ENCODE measurements at regions not wholly inside any gene's neighbourhood (a gene's known extent, or its start where the extent isn't known, plus 50 kb on each side); places are given as distances from the start of the nearest gene placed in this dataset.

GRCh38 chr7:12138421-12138820 lies 72.7 kb upstream of the TMEM106B start:
- no peak for TF ChIP-seq REST (IDR thresholded peaks at IDR 0.05; ENCODE audit: borderline replicate concordance)
- no peak for TF ChIP-seq EP300 (conservative IDR thresholded peaks at IDR 0.05; ENCODE audit: poor library complexity, severe bottlenecking)
- no peak for TF ChIP-seq RAD21 (conservative IDR thresholded peaks at IDR 0.05)
- TF ChIP-seq SMC3 (conservative IDR thresholded peaks at IDR 0.05; ENCODE audit: poor library complexity): no peak
- no peaks in the 10 kb centered on the region for H3K9me3 ChIP-seq (ENCODE audit: low read length)

GRCh38 chr7:12139416-12139815 lies 71.7 kb upstream of the TMEM106B start:
- Histone ChIP-seq H3K79me2 (replicated peaks; ENCODE audit: insufficient read depth, low read length) (no peaks in the 10 kb centered on the region), H3K27ac (ENCODE audit: low read length) (no peak overlapping the region), H3K4me3 (ENCODE audit: low read length) (no peak overlapping the region), H3K9ac (ENCODE audit: low read length) (no peak overlapping the region), H3K4me2 (ENCODE audit: low read length) (no peak overlapping the region), H3K9me2 (ENCODE audit: insufficient read depth, low read length) (no peaks in the 10 kb centered on the region), H2AFZ (ENCODE audit: low read depth, low read length) (no peak overlapping the region), H3F3A (ENCODE audit: insufficient read depth, low read length, poor library complexity, severe bottlenecking) (no peaks in the 10 kb centered on the region), H3K36me3 (ENCODE audit: insufficient read depth, low read length) (no peaks in the 10 kb centered on the region), H4K20me1 (ENCODE audit: insufficient read depth) (no peaks in the 10 kb centered on the region), H3K27me3 (ENCODE audit: insufficient read depth, low read depth, low read length) (no peaks in the 10 kb centered on the region), H3K9me3 (ENCODE audit: low read length) (no peaks in the 10 kb centered on the region)
- TF ChIP-seq RAD21 (conservative IDR thresholded peaks at IDR 0.05) (no peak), SMC3 (conservative IDR thresholded peaks at IDR 0.05; ENCODE audit: poor library complexity) (no peak), CTCF (IDR thresholded peaks at IDR 0.05; ENCODE audit: poor library complexity, severe bottlenecking) (no peak), POLR2AphosphoS5 (IDR thresholded peaks at IDR 0.05) (no peak), EZH2 (IDR thresholded peaks at IDR 0.05; ENCODE audit: borderline replicate concordance, insufficient read depth, low read length, poor library complexity, severe bottlenecking) (no peak), EP300 (conservative IDR thresholded peaks at IDR 0.05; ENCODE audit: poor library complexity, severe bottlenecking) (no peak), TAF1 (IDR thresholded peaks at IDR 0.05; ENCODE audit: low read depth) (no peak), REST (IDR thresholded peaks at IDR 0.05; ENCODE audit: borderline replicate concordance) (no peak), MXI1 (conservative IDR thresholded peaks at IDR 0.05; ENCODE audit: poor library complexity, severe bottlenecking) (no peak)

More at GRCh38 chr7:12138421-12138820, 72.7 kb upstream of the TMEM106B start:
- H3K79me2 ChIP-seq (replicated peaks; ENCODE audit: insufficient read depth, low read length): no peaks in the 10 kb centered on the region
- H3F3A ChIP-seq (ENCODE audit: insufficient read depth, low read length, poor library complexity, severe bottlenecking): no peaks in the 10 kb centered on the region
- no peaks in the 10 kb centered on the region for H4K20me1 ChIP-seq (ENCODE audit: insufficient read depth)
- H3K27ac ChIP-seq (ENCODE audit: low read length): no peak overlapping the region
- no peak overlapping the region for H3K4me3 ChIP-seq (ENCODE audit: low read length)
- no peak overlapping the region for H3K9ac ChIP-seq (ENCODE audit: low read length)
- no peak overlapping the region for H3K4me2 ChIP-seq (ENCODE audit: low read length)
- H3K36me3 ChIP-seq (ENCODE audit: insufficient read depth, low read length): no peaks in the 10 kb centered on the region
- H3K9me2 ChIP-seq (ENCODE audit: insufficient read depth, low read length): no peaks in the 10 kb centered on the region
- H3K27me3 ChIP-seq (ENCODE audit: insufficient read depth, low read depth, low read length): no peaks in the 10 kb centered on the region
- H2AFZ ChIP-seq (ENCODE audit: low read depth, low read length): no peak overlapping the region
